ENCODE measurements at regions not wholly inside any gene's neighbourhood (a gene's known extent, or its start where the extent isn't known, plus 50 kb on each side); places are given as distances from the start of the nearest gene placed in this dataset.

DNA sequence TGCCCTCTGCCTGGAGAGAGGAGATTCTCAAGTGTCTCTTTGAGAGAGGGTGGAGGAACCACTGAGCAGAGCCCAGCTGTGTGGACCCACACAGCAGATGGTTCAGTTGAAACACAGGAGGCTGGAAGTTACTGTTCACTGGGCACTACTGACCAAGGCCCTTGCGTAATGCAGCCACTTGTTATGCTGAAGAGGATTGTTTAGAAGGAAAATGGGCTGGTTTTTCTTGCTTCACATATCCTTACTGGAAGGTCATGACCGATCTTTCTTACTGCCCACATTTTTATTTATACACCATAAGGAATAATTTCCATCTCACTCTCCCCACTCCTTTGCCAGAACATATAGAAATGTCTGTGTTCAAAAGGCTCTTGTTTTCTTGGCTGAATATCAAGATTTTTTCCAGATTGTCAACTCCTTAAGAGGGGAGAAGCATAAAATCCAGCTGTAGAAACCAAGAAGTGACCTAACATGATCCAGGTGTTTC lies 375.1 kb upstream of the DDHD1 start:
- TF ChIP-seq, protein P1, sequence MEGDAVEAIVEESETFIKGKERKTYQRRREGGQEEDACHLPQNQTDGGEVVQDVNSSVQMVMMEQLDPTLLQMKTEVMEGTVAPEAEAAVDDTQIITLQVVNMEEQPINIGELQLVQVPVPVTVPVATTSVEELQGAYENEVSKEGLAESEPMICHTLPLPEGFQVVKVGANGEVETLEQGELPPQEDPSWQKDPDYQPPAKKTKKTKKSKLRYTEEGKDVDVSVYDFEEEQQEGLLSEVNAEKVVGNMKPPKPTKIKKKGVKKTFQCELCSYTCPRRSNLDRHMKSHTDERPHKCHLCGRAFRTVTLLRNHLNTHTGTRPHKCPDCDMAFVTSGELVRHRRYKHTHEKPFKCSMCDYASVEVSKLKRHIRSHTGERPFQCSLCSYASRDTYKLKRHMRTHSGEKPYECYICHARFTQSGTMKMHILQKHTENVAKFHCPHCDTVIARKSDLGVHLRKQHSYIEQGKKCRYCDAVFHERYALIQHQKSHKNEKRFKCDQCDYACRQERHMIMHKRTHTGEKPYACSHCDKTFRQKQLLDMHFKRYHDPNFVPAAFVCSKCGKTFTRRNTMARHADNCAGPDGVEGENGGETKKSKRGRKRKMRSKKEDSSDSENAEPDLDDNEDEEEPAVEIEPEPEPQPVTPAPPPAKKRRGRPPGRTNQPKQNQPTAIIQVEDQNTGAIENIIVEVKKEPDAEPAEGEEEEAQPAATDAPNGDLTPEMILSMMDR (IDR thresholded peaks at IDR 0.05): no peak
- TF ChIP-seq POLR2A (IDR thresholded peaks at IDR 0.05) (no peak), POLR2AphosphoS5 (IDR thresholded peaks at IDR 0.05) (no peak)
